ENCODE measurements at regions not wholly inside any gene's neighbourhood (a gene's known extent, or its start where the extent isn't known, plus 50 kb on each side); places are given as distances from the start of the nearest gene placed in this dataset.
"Not testable (repeated sequence)": the region's sequence is repeated elsewhere in the genome, so short reads cannot be mapped to it uniquely, and the experiment has no call there.

GRCh38 chr10:131810805-131811629, 89.8 kb upstream of the PPP2R2D start:
- DNase-seq (ENCODE audit: low read depth in 2 of 2, low spot score in 1 of 2) = no peak

- DNase-seq (ENCODE audit: low read depth in 2 of 2, low spot score in 1 of 2) = no peak
Observed at GRCh38 chr10:131811630-131812403, 89.0 kb upstream of the PPP2R2D start.

- DNase-seq (ENCODE audit: low read depth in 2 of 2, low spot score in 1 of 2) = no peak
Observed at GRCh38 chr10:131812736-131813604, 87.8 kb upstream of the PPP2R2D start.

- DNase-seq (ENCODE audit: low read depth in 2 of 2, low spot score in 1 of 2) = no peak
Observed at GRCh38 chr10:131814567-131815265, 86.1 kb upstream of the PPP2R2D start.

GRCh38 chr10:131815266-131816156, 85.3 kb upstream of the PPP2R2D start:
- no peak for DNase-seq (ENCODE audit: low read depth in 2 of 2, low spot score in 1 of 2)

GRCh38 chr10:131816157-131816775, 84.5 kb upstream of the PPP2R2D start:
- no peak for DNase-seq (ENCODE audit: low read depth in 2 of 2, low spot score in 1 of 2)

GRCh38 chr10:131816941-131817700, 83.7 kb upstream of the PPP2R2D start:
- no peak for DNase-seq (ENCODE audit: low read depth in 2 of 2, low spot score in 1 of 2)

GRCh38 chr10:131817866-131818509, 82.8 kb upstream of the PPP2R2D start:
- no peak for DNase-seq (ENCODE audit: low read depth in 2 of 2, low spot score in 1 of 2)

- DNase-seq (ENCODE audit: low read depth in 2 of 2, low spot score in 1 of 2) = no peak
Observed at GRCh38 chr10:131818510-131819234, 82.1 kb upstream of the PPP2R2D start.

- no peak for DNase-seq (ENCODE audit: low read depth in 2 of 2, low spot score in 1 of 2)
Observed at GRCh38 chr10:131819241-131820072, 81.4 kb upstream of the PPP2R2D start.

GRCh38 chr10:131820626-131821025, 80.2 kb upstream of the PPP2R2D start:
- DNase-seq (ENCODE audit: low read depth in 2 of 2, low spot score in 1 of 2) = no peak

- no peak for DNase-seq (ENCODE audit: low read depth in 2 of 2, low spot score in 1 of 2)
Observed at GRCh38 chr10:131821378-131822012, 79.3 kb upstream of the PPP2R2D start.

GRCh38 chr10:131822013-131822691, 78.7 kb upstream of the PPP2R2D start:
- no peak for DNase-seq (ENCODE audit: low read depth in 2 of 2, low spot score in 1 of 2)

- no peak for DNase-seq (ENCODE audit: low read depth in 2 of 2, low spot score in 1 of 2)
Observed at GRCh38 chr10:131822692-131823245, 78.0 kb upstream of the PPP2R2D start.

- not testable (repeated sequence) for DNase-seq (ENCODE audit: low read depth in 2 of 2, low spot score in 1 of 2)
Observed at GRCh38 chr10:131823601-131824099, 77.2 kb upstream of the PPP2R2D start.
